ENCODE measurements at regions not wholly inside any gene's neighbourhood (a gene's known extent, or its start where the extent isn't known, plus 50 kb on each side); places are given as distances from the start of the nearest gene placed in this dataset.

- in situ Hi-C loops (cut with MboI; ENCODE audit: low sequenced_read_pairs in 4 of 4), result no loop called here
- DNase-seq, result no peak
- no peaks in the 10 kb centered on the region for H3K27me3 ChIP-seq
- H3K4me1 ChIP-seq, result no peaks in the 10 kb centered on the region
- TF ChIP-seq CTCF (IDR thresholded peaks at IDR 0.05 in 4 of 5, conservative IDR thresholded peaks at IDR 0.05 in 1 of 5) (no peak), POLR2A (IDR thresholded peaks at IDR 0.05) (no peak)
- no peak overlapping the region for H3K27ac ChIP-seq
- H3K9me3 ChIP-seq, result no peaks in the 10 kb centered on the region
- H3K36me3 ChIP-seq, result no peaks in the 10 kb centered on the region
- no peak for ATAC-seq
- H3K4me3 ChIP-seq, result no peak overlapping the region
- intact Hi-C loops (cut with DNase I; ENCODE audit: low total_unique reads), result no loop called here
Measured at GRCh38 chr4:148737061-148737770, 295.0 kb upstream of the NR3C2 start.

- no peak overlapping the region for H3K27ac ChIP-seq
- DNase-seq (no peak), ATAC-seq (no peak)
- no peaks in the 10 kb centered on the region for H3K27me3 ChIP-seq
- in situ Hi-C loops (cut with MboI; ENCODE audit: low sequenced_read_pairs in 4 of 4), result no loop called here
- no peak overlapping the region for H3K4me3 ChIP-seq
- TF ChIP-seq CTCF (IDR thresholded peaks at IDR 0.05 in 4 of 5, conservative IDR thresholded peaks at IDR 0.05 in 1 of 5), result no peak
- no peak for TF ChIP-seq POLR2A (IDR thresholded peaks at IDR 0.05)
- no peaks in the 10 kb centered on the region for H3K9me3 ChIP-seq
- intact Hi-C loops (cut with DNase I; ENCODE audit: low total_unique reads), result no loop called here
- no peaks in the 10 kb centered on the region for H3K36me3 ChIP-seq
- no peaks in the 10 kb centered on the region for H3K4me1 ChIP-seq
Measured at GRCh38 chr4:148735432-148736155, 293.4 kb upstream of the NR3C2 start.

- Histone ChIP-seq H3K9me3 (no peaks in the 10 kb centered on the region), H3K4me3 (no peak overlapping the region), H3K4me1 (no peaks in the 10 kb centered on the region), H3K27me3 (no peaks in the 10 kb centered on the region), H3K36me3 (no peaks in the 10 kb centered on the region), H3K27ac (no peak overlapping the region)
- ATAC-seq, result no peak
- in situ Hi-C loops (cut with MboI; ENCODE audit: low sequenced_read_pairs in 4 of 4) (no loop called here), intact Hi-C loops (cut with DNase I; ENCODE audit: low total_unique reads) (no loop called here)
- TF ChIP-seq CTCF (IDR thresholded peaks at IDR 0.05 in 4 of 5, conservative IDR thresholded peaks at IDR 0.05 in 1 of 5) (no peak), POLR2A (IDR thresholded peaks at IDR 0.05) (no peak)
- DNase-seq, result no peak
Measured at GRCh38 chr4:148730766-148731165, 288.6 kb upstream of the NR3C2 start.

GRCh38 chr4:148730082-148730640 lies 287.9 kb upstream of the NR3C2 start:
- intact Hi-C loops (cut with DNase I; ENCODE audit: low total_unique reads), result no loop called here

More at GRCh38 chr4:148730082-148730640, 287.9 kb upstream of the NR3C2 start:
- Histone ChIP-seq H3K4me1 (no peaks in the 10 kb centered on the region), H3K27ac (no peak overlapping the region), H3K4me3 (no peak overlapping the region), H3K9me3 (no peaks in the 10 kb centered on the region), H3K36me3 (no peaks in the 10 kb centered on the region), H3K27me3 (no peaks in the 10 kb centered on the region)
- in situ Hi-C loops (cut with MboI; ENCODE audit: low sequenced_read_pairs in 4 of 4), result no loop called here
- ATAC-seq (no peak), DNase-seq (no peak)
- no peak for TF ChIP-seq CTCF (IDR thresholded peaks at IDR 0.05 in 4 of 5, conservative IDR thresholded peaks at IDR 0.05 in 1 of 5)
- TF ChIP-seq POLR2A (IDR thresholded peaks at IDR 0.05), result no peak

Measured in gastrocnemius medialis (tissue), 4 donors.